AG08396 (cell line): ENCODE measurements at regions not wholly inside any gene's neighbourhood (a gene's known extent, or its start where the extent isn't known, plus 50 kb on each side); places are given as distances from the start of the nearest gene placed in this dataset.
A peak's percentile ranks its signal among the peaks of the same experiment; 100 is the strongest.
"Not testable (repeated sequence)": the region's sequence is repeated elsewhere in the genome, so short reads cannot be mapped to it uniquely, and the experiment has no call there.

ENCODE experiments used
- DNase-seq: peaks from one replicate; pipeline ENCODE4 v3.0.0; 2012; ENCODE audit warnings: low spot score, mixed read lengths

DNA sequence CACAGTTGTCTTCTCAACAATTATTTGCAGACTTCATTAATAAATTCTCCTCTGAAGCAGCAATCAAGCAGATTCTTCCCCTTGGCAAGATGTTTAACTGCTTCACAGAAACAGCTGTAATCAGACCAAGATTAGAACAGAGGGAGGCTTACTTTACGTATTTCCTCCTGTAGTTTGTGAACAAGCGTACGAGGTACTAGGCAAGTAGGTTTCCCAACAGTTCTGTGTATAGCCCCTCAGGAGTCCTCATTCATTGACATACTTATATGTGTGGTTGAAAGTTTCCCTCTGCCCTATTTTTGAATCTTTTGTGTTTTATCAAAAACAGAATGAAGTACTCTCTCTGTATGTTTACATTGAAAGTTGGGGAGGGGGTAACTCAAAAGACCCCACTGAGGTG, 128.0 kb downstream of the SPATA31D1 start:
- no peak for DNase-seq

DNA sequence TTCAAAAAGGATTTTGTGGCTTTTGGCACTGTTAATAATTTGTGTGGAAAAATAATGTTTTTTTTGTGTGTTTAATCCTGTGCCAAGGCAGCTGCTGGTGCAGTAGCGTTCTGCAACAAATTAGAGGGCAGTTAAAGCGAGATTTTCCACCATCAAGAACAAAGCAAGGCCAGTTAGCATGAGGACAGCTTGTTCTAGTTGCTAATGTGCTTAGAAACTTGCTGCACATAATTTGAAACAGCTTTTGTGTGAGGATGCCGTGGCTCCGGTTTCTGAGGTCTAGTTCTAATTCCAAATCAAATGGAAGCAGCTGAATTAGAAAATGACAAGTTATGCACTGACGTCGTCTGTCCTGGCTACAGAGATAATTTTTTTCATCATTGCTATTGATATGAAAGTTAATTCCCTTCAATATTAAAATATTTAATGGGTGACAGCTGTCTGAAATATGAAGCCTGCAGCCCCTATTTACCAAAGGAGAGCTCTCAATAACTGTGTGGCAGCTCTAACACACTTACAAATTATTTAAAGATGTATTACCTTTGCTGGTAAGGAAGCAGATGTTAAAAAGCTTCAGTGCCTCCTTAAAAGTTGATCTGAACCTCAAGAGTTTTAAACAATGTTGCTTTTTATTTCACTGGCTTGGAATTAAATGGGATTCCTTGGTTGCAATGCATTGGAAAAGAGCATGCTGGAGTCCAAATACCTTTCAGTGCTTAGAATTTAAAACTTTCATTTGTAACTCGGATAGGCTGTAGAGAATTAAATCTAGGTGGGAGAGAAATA, 128.6 kb downstream of the SPATA31D1 start:
- DNase-seq = no peak

DNA sequence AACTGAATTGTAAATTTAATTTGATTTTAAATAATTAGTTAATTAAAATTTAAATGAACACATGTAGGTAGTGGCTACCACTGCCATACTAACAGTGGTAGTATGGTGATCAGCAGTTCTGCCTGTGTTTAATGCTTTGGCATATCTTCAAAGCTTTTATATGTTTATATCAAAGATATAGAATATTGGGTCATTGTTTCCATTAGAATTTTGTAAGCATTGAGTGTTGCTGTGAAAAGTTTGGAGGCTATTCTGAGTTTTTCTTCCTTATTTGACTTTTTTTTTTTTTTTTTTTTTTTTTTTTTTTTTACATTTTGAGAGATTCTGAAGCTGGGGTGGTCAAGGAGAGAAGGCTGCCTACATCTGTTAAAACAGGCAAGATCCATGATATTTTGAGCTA, 134.2 kb downstream of the SPATA31D1 start:
- no peak for DNase-seq

DNA sequence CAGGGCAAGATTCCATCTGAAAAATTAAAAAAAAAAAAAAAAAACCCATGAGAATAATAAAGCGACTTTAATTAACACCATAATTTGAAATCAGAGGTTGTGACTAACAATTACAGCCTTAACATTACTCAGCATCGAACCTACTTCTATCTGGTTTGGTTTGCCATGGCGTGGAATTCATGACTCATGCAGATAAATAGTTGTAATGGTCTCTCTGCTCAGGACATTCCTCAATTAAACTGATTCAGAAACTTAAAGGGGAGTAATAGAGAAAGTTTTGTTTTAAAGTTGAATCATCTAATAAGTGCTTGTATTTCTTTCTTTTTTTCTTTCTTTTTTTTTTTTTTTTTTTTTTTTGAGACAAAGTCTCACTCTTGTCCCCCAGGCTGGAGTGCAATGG, 135.5 kb downstream of the SPATA31D1 start:
- DNase-seq = peak; percentile 76

DNA sequence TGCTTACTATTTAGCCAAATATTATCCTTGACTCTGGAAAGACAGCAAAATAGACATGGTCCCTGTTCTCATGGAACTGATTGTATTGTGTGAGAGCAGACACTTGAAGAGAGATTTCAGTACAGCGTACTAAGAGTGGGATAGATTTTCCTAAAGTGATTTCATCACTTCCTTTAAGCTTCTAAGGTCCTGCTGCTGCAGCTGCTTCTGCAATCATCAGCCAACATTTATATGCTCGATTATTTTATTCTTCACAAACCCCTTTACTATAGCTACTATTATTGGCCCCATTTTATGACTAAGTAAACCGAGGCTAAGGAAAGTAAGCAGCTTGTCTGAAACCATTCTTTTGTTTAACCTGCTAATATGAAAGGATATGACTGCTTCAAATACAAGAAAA, 137.7 kb downstream of the SPATA31D1 start:
- no peak for DNase-seq

DNA sequence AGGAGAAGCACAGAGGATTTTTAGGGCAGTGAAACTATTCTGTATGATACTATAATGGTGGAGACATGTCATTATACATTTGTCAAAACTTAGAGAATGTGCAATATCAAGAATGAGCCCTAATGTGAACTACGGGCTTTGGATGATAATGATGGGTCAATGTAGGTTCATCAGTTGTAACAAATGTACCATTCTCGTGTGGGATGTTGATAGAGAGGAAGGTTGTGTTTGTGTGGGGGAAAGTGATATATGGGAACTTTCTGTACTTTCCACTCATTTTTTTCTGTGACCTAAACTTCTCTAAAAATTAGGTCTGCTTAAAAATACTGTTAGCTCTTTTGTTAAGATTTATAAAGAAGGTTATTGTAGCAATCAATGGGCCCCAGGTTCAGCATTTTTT, 138.9 kb downstream of the SPATA31D1 start:
- DNase-seq = no peak

DNA sequence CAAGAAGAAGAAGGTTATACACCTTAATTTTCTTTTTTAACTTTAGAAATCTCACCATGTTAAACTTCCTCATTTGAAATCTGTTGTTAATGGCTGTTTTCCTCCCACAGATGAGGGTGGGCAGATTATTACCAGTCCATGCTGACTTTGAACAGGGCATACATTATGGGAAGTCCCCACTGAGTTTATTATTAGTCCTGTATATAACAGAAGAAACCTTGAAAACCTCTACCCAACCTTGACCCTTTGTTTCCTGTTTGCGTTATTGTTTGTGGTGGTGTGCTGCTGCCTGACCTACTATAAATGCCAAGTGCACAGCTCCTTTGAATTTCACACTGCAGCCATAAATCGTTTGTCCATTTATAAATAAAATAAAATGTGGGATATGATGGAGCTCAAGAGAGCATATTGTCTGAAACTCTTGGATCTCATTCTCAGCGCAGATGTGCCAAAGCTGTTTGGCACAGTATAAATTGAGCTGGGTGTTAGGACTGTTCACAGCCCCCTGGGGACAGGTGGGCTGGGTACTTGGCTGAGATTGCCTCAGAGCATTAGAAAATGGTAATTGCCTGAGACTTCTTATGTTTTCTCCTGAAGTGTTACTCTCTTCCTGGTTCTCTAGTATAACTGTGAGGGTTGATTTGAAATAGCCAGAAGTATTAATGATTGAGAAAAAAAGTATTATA, 139.6 kb downstream of the SPATA31D1 start:
- DNase-seq = no peak

DNA sequence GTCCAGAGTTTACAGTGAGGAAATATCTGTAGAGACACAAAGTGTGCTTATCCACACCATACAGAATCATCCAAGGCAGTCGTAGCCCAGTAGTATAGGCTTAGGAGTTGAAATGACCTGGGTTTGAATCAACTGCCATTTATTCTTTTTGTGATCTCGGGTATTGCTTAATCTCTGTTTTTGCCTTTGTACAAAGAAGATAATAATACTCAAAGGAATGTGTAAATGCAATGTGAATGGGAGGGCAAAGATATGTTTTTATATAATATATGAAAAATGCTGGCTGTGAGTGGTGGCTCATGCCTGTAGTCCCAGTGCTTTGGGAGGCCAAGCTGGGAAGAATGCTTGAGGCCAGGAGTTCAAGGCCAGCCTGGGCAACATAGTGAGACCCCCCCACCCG, 141.1 kb downstream of the SPATA31D1 start:
- no peak for DNase-seq

DNA sequence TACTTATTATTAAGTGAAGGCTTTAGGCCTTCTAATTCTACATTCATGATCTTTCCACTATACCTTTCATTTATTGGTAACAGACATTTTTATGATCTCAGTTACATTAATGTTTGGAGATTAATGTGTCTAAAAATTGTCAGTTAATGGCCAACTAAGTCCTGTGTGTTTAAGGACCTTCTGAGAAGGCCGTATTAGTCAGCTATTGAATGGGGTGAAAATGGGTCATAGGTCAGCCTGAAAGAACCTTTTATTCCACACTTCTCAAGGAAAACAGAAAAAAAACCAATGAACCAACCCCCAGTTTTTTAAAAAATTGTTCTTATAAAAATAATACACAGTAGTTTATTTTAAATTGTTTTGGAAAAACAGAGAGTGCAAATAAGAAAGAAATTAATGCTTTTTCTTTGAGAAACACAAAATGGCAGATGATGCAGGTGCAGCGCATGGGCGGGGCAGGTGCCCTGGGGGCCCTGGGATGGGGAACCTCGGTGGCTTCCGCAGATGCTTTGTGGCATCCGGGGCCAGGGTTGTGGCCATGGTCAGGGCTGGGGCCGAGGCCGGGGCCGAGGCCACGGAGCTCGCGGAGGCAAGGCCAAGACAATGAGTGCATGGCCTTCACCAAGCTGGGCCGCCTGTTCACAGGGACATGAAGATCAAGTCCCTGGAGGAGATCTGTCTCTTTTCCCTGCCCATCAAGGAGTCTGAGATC, 141.9 kb downstream of the SPATA31D1 start:
- no peak for DNase-seq

DNA sequence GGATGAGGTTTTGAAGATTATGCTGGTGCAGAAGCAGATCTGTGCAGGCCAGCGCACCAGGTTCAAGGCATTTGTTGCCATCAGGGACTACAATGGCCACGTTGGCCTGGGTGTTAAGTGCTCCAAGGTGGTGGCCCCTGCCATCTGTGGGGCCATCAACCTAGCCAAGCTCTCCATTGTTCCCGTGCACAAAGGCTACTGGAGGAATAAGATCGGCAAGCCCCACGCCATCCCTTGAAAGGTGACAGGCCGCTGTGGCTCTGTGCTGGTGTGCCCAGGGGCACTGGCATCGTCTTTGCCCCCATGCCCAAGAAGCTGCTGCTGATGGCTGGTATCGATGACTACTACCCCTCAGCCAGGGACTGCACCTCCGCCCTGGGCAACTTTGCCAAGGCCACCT, 142.5 kb downstream of the SPATA31D1 start:
- DNase-seq = no peak

DNA sequence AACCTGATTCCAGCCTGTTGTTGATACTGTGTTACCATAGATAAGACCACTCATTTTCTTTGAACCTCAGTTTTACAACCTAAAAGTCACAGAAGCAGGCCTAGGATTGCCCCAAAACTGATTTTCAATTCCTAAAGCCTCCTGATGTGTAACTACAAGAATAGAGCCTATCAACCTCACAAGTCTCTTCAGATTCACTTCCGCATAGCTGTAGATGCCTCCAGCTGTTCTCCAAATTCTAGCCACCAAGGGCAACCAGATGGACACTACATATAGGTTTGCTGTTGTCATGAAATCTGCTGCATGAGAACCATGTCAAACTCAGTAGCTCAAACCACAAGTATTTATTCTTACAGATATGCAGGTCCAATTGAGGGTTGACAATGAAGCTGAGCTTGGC, 143.5 kb downstream of the SPATA31D1 start:
- DNase-seq = no peak

DNA sequence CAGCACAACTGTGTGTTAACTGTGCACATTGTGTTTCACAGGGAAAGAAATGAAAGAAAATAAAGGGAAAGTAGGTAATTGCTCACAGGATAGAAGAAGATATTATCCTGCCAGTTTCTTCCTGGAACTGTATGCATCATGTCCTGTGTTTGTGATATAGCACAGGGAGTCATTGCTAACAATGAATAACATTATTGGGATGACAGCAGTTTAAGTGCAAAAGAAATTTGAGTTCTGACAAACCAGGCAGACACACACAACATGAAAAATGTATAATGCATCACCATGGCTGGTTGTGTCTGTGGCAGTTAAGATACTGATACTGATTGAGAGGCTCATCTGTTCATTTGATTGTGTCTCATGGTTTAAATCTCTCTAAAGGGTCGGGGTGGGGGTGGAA, 145.4 kb downstream of the SPATA31D1 start:
- DNase-seq = peak; percentile 22

DNA sequence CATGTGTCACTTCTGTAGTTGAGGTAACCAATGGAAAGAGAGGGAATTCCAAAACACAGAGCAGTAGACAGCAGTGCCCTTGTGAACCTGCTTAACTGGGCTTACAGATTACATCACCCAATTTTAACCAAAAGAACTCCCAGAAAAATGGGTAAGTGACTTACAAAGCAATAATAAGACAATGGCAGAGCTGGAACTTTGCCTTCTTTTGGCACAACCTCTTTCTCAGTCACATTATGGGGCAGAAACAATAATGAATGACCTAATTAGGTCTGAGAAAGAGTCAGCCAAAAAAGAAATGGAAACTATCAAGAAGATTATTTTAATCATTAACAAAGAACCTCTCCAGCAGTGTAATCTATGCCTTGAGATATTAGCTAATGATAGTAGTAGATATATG, 146.5 kb downstream of the SPATA31D1 start:
- DNase-seq = no peak

DNA sequence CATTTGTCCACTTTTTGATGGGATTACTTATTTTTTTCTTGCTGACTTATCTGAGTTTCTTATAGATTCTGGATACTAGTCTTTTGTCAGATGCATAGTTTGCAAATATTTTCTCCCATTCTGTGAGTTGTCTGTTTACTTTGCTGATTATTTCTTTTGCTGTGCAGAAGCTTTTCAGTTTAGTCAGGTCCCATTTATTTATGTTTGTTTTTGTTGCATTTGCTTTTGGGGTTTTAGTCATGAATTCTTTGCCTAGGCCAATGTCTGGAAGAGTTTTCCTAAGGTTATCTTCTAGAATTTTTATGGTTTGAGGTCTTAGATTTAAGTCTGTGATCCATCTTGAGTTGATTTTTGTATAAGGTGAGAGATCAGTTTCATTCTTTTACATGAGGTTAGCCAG, 149.5 kb downstream of the SPATA31D1 start:
- DNase-seq = not testable (repeated sequence)

DNA sequence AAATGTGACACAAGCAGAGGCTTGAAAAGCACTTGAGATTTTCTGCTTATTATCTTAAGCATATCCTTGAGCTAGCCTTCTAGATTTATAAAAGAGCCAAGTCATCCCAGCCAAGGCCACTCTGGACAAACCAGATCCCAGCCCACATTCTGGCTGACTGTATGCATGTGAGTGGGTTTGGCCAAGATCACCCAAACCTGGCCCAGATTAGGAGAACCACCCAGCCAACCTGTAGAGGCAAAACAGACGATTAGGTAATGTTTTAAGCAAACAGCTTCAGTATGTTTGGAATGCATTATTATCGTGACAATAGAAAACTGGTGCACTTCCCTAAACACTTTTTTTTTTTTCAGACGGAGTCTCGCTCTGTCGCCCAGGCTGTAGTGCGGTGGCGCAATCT, 151.9 kb downstream of the SPATA31D1 start:
- DNase-seq = no peak

DNA sequence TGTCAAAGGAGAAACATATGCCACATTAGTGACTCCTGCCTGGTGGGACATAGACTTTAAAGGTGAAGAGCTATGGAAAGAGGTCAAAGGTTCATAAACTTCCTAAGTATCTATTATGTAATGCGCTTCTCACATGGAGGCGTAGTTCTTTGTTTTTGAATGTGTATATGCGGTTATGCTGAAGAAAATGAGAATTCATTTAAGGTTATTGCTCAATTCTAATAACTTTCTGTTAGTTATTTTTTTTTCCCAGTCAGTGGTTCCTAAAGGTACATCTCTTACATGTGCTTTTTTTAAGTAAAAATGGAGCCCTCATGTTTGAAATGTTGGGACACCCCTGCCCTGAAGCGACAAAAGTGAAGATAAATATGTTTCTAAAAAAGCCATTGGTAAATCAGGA, 156.2 kb downstream of the SPATA31D1 start:
- no peak for DNase-seq

DNA sequence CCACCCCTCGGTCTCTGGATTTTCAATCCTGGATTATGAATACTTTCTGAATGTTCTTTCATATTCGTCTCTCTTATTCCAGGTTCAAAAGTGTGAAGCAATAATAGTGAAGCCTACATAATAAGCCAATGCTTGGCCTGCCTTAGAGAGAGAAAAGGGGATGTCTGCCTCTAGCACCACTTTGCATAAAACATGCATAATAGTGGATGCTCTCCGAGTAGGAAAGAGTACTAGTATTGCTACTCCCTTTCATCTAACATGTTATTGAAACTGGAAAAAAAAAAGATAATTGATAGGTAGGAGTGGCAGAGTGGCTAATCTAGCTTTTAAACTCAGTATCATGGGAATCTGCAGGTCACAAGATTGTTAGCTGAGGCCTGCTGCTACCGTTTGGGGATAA, 158.1 kb downstream of the SPATA31D1 start:
- DNase-seq = no peak

DNA sequence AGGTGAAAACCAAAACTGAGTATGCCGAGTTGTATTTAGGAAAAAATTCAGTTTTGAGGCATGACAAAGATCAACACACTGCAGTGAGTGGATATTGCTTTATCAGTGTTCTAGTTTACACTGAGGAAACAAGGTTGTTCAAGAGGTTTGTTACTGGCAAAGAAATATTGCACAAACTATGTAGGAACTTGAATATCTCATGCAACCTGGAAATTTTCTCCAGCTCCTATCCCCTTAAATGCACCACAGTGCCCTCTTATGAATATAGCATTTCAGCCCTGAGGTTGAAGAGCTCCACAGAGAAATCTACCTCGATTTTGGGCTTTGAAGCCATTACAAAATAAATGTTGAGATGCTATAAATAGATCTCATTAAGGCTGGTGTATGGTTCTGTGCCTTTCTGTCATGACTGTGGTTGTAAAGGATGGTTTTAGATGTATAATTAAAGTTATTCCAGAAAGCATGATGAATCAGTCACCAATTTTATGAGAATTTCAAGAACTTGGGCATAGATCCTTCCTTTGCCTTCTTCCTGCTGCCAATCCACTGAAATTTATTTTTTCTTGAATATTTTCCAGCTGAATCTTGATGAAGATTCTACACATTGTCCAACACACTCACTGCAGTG, 159.3 kb downstream of the SPATA31D1 start:
- no peak for DNase-seq

DNA sequence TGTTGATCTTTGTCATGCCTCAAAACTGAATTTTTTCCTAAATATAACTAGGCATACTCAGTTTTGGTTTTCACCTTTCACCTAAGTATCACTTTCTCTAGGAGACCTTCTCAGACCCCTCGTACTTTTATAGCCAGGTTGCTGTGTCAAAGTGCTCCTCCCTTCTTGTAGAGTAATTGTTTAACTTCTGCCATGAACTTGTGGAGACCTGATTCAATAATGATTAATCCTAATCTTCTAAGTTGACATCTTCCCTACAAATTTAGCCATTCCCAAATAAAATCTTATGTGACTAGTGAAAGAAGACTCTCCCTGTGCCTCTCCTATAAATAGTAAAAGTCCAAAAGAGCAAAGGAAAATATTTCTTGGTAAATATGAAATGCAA, 159.8 kb downstream of the SPATA31D1 start:
- DNase-seq = no peak

DNA sequence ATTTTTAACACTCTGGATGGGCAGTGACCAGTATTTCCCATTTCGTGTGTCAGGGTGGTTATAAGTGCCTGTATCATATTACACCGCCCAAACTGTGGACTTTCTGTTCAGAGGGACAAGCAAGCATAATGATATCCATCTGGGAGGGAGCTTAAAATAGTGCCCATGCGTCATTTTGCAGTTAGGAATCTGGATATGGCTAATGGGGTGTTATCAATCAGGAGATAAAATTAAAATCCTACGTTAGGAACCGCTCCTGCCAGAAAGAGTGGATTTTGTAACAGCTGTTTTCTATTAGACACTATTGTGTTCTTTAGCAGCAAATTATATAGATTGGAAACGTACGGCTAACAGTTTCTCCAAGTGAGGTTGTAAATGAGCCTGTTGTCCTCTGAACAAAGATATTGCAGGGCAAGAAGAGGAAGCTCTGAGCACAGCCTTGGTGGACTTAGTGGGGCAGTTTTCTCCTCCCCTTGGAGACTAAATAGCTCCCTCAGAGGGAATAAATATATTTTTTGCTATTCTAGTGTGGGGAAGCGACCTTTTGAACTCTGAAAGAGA, 160.4 kb downstream of the SPATA31D1 start:
- peak; percentile 43 for DNase-seq

DNA sequence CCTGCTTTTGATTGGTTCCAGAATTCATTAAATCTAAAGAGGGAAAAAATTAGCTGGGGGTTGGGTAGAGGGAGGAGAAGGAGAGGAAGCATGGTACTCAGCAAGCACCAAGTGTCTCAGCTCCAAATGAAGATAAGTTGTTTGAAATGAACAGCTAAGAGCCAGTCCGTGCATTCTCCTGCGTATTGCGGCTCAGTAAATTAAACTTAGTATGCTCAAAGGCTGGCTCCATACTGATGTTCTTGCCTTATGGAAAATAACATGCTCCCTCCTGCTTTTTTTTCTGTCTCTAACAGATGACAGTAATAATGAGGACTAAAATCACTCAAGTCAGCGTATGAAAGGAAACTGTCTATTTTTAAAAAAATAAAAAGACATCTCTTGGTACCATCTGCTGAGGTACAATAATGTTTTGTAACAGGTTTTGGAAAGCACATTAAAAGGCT, 161.0 kb downstream of the SPATA31D1 start:
- no peak for DNase-seq

DNA sequence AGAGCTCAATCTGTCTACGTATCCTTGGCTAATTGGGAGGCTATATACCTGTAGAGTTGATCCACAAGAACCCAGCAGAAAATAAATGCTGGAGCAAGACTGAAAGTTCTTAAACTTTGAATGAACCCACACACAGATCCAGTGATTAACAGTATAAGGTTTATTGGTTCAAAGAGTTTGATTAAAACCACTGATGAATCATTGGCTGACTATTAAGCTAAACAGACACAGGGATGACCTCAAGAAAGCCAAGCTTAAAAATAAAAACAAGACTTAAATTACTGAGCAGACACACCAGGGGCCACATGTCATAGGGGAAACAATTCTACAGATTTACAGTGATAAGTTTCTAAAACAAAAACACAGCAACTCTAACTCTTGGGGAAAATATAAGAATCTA, 163.6 kb downstream of the SPATA31D1 start:
- DNase-seq = no peak
